OCI-LY3 (cell line): ENCODE measurements at regions not wholly inside any gene's neighbourhood (a gene's known extent, or its start where the extent isn't known, plus 50 kb on each side); places are given as distances from the start of the nearest gene placed in this dataset.

Experiments used
- CTCF ChIP-seq: fragments of 200-600, 300-600 bp; sonication (generic); IDR thresholded peaks from 2 replicates; pipeline ENCODE4 v1.5.1; 2014; ENCODE audit warnings: antibody characterized with exemption, low read length, low read depth
- EZH2phosphoT487 ChIP-seq: fragments of 200-600 bp; shearing (Covaris generic); IDR thresholded peaks from 2 replicates; pipeline ENCODE4 v1.6.1; 2018; ENCODE audit warnings: antibody characterized with exemption, mixed run types, low read depth

GRCh38 chr2:8498994-8499393 lies 182.9 kb upstream of the ID2 start:
- TF ChIP-seq CTCF (no peak), EZH2phosphoT487 (no peak)
